ENCODE measurements at regions not wholly inside any gene's neighbourhood (a gene's known extent, or its start where the extent isn't known, plus 50 kb on each side); places are given as distances from the start of the nearest gene placed in this dataset.
"Not testable (repeated sequence)": the region's sequence is repeated elsewhere in the genome, so short reads cannot be mapped to it uniquely, and the experiment has no call there.

- not testable (repeated sequence) for TF ChIP-seq CTCF (IDR thresholded peaks at IDR 0.05); POLR2AphosphoS5 (IDR thresholded peaks at IDR 0.05; ENCODE audit: low read depth, low read length)
Measured at GRCh38 chr3:132978946-132979345, 59.2 kb upstream of the TMEM108 start.

Data from Panc1 (cell line).